GM19452 (cell line): ENCODE measurements at regions not wholly inside any gene's neighbourhood (a gene's known extent, or its start where the extent isn't known, plus 50 kb on each side); places are given as distances from the start of the nearest gene placed in this dataset.

Experiments used
- ATAC-seq: cut with Tn5 transposase; IDR thresholded peaks from one replicate; pipeline ENCODE4 v1.9.1; 2021; ENCODE audit not compliant: unreplicated experiment

DNA sequence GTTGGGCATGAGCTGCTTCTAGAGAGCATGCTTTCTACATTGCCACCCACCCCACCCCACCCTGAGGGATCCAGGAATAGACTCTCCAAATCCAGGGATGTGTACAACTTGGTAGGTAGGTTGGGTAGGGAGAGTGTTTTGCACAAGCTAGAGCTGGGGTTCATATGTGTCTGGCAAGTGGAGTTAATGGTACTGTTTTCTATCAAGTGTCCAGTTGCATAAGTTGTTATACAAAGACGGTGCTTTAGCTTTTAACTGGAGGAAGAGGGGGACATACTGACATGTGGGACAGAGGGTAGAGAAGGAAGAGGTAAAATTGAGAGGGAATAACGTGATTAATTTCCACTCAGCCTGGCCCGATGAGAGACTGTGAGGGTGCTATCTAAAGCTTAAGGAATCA is 51.0 kb upstream of the TNC start:
- no peak for ATAC-seq

GRCh38 chr9:115170358-115171073 is 52.6 kb upstream of the TNC start:
- ATAC-seq: no peak

DNA sequence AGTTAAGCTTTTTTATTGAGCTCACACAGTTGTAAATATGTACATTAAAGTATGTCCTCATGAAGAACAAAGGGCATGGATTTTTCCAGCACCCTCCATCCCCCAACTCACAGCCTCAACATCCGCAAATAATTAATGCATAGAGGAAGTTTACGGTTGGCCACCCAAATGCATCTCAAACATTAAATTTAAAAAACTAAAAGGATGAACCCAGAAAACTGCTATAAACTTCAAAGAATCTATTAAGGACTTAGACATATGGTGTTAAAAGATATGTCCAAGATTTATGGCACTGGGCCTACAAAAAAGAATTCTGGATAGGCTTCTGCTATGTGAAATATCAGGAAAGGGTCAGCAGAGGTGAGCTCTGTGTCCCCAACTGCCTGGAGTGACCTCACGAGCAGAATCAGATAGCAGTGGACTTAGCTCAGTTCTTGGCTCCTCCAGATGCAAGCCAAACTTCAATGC is 54.0 kb upstream of the TNC start:
- no peak for ATAC-seq

- ATAC-seq: no peak
Measured at GRCh38 chr9:115182264-115182663, 64.3 kb upstream of the TNC start.

- no peak for ATAC-seq
Measured at GRCh38 chr9:115183436-115183835, 65.5 kb upstream of the TNC start.

DNA sequence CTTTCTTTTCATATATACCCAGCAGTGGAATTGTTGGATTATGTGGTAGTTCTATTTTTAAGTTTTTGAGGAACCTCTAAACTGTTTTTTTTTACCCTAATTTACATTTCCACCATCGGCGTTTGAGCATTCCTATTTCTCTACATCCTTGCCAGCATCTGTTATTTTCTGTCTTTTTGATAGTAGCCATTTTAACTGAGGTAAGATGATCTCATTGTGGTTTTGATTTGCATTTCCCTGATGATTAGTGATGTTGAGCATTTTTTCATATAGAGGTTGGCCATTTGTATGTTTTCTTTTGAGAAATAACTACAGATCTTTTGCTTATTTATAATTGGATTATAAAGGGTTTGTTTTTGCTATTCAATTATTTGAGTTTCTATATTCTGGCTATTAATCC is 71.7 kb upstream of the TNC start:
- ATAC-seq: no peak

DNA sequence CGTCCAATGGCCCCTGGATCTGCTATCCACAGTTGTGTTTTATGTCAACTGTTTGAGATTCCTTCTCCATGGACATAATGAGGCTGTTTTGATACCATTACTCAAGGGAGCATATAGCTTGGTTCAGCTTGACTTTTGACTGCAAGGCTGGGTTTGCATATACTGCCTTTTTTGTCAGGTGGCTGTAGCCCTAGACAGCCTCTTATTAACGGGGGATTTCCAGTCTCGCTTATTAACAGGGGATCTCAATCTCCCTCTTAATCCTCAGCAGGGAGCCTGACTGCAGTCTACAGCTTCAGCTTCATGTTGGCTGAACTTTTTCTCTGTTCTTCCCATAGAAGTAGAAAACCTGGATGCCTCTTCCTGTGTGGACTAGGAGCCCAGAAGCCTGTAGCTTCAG is 73.7 kb upstream of the TNC start:
- ATAC-seq: no peak

DNA sequence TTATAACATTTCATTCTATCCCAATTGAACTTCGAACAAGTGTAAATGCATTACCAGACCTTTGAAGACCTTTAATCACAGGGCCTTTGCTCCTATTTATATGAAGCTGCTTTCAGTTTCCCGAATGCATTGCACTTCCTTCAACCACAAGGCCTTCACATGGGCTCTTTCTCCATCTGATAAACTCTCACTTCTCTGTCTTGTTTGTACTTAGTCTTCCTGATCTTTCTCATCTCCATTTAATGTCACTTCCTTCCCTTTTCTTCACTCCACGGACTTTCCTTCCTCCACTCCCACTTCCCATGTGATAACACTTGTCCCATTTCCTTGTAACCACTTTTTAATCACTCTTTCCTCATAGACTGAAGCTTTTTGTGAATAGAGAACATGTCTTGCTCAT is 74.3 kb upstream of the TNC start:
- ATAC-seq: no peak

- peak; percentile 70 for ATAC-seq
Measured at GRCh38 chr9:115192835-115193525, 75.0 kb upstream of the TNC start.

DNA sequence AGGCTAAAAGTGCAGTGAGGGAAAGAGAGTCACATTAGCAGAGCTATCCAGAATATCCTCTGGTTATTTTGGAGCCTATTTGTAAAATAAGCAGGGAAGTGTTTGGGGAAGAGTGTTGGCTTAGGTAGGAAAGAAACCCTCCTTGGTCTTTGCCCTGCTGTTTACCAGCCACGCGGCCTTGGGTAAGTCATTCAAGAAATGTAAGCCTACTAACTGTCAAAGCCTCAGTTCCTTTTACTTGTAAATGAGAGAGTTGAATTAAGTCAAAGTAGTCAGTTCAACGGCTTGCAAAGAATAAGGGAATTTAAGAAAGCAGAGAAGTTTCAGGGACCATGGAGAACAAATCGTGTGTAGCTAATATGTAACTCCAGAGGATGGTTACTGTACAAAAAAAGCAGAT is 75.8 kb upstream of the TNC start:
- ATAC-seq: no peak

GRCh38 chr9:115194216-115194615 is 76.3 kb upstream of the TNC start:
- ATAC-seq: no peak

DNA sequence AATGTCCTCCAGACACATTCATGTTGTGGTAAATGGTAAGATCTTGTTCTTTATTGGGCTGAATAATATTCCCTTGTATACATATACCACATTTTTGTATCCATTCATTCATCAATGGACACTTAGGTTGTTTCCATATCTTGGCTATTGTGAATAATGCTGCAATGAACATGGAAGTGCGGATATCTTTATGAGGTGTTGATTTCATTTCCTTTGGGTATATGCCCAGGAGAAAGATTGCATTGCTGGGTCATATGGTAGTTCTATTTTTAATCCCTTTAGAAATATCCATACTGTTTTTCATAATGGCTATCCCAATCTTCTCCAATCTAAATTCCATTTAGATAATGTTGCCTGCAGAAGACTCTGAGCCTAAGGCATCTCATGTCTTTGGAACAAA is 78.0 kb upstream of the TNC start:
- no peak for ATAC-seq

GRCh38 chr9:115196919-115197318 is 79.0 kb upstream of the TNC start:
- ATAC-seq: no peak

DNA sequence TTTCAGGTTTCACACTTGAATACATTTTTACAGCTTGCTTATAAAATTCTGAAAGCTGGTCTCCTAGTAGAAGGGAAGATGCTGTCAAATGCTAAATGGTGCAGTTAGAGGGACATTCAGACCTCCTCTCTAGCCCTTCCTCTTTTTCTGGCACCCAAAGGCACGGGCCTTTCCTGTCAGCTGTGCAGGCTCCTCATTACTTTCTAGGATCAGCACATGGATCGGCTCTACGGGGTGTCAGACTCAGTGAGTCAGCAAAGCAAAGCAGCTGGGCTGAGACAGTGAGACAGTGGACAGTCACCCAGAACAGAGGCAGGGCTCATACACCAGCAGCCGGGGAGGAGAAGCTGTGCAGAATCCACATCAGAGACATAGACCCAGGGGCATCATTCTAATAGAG is 80.0 kb upstream of the TNC start:
- no peak for ATAC-seq

- ATAC-seq: no peak
Measured at GRCh38 chr9:115200711-115201505, 83.0 kb upstream of the TNC start.

DNA sequence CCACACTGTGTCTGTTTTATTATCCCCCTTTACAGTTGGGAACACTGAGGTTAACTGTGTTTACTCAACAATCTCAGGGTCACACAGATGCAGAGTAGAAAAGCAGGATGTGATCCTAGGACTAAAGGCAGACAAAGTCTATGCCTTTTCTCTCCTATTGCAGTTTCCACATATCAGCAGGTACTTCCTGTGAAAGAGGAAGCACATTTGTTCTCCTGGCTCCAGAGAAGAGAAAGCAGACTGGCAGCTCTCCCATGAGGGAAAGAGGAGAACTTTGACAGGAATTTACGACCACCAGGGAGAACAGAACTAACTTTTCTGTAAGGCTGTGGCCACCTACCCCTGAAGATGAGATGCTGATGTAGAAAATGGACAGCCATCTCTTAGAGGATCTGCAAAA is 84.2 kb upstream of the TNC start:
- no peak for ATAC-seq

- ATAC-seq: no peak
Measured at GRCh38 chr9:115202960-115203751, 85.2 kb upstream of the TNC start.

DNA sequence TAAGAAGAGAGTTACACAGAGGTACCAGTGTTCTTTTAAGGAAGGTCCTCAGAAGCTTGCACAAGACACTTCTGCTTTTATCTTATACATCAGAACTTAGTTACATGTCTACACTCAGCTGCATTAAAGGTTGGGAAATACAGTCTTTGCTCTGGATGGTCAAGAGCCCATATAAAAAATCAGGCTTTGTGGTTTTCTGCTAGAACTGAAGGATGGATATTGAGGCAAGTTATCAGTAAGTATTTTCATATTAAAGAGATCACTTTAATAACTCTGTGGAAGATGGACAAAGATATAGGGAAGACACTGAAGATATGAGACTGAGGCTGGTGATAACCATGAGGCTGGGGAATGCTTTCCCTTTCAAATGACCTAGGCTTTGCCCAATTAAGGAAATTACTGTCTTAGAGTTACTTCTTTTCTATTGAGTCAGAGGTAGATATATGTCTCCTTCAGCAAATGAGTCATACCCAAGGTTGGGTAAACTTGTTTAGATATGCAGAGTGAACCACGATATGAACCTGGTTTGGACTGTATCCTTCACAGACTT is 87.0 kb upstream of the TNC start:
- peak; percentile 51 for ATAC-seq

DNA sequence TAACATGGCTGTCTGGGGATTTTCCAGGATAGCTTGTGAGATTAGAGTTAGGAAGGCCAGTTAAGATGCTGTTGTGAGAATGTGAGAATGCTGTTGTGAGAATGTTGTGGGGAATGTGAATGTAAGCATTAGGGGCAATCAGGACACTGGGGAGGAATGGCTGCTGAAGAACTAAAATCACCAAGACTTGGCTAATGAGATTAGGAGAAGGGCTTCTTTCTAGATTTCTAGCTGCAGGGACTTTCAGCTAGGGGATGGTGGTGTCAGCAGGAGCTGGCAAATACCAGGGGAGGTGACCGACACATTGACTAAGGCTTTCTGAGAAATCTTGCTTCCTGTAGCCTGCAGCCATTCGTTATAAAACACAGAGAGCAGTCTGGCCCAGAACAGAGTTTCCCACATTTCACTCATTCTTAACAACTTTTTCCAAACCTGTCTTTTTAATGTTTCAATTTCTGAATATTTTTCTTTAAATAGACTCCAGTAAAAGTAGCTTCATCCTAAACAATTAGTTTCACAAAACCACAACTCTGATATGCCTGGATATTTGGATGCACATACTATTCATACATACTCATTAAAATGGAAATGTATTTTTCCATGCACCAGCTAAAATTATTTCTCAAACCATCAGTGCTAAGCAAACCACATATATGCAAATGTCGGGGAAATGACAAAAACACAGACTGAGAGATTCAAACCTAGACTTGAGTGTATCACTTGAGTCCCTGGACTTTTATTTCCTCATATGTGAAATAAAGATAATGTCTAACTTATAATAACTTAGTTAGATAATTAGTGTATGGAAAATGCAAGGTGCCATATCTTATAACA is 89.3 kb upstream of the TNC start:
- ATAC-seq: peak; percentile 45

- ATAC-seq: no peak
Measured at GRCh38 chr9:115208501-115208900, 90.5 kb upstream of the TNC start.
